GM19438 (cell line): ENCODE measurements at regions not wholly inside any gene's neighbourhood (a gene's known extent, or its start where the extent isn't known, plus 50 kb on each side); places are given as distances from the start of the nearest gene placed in this dataset.

Experiments used
- ATAC-seq: cut with Tn5 transposase; IDR thresholded peaks from one replicate; pipeline ENCODE4 v1.9.1; 2021; ENCODE audit warnings: low read depth; ENCODE audit not compliant: unreplicated experiment

GRCh38 chr9:115594557-115594956 lies 476.6 kb upstream of the TNC start:
- no peak for ATAC-seq

- ATAC-seq: no peak
Measured at GRCh38 chr9:115596021-115596745, 478.2 kb upstream of the TNC start.

DNA sequence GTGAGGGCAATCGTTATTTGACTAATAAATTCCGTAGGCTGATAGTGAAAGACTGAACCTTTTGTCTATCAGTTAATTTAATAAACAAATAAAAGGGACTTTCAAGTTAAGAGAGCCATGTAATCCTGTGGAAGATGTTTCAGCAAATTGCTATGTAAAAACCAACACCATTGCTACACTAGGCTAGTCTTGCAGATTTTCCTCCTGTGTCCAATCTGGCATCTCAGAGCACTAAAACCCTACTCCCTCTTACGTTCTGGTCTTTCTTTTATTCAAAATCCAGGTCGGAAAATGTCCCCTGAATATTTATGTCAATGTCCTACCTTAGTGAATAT lies 478.8 kb upstream of the TNC start:
- ATAC-seq: no peak

DNA sequence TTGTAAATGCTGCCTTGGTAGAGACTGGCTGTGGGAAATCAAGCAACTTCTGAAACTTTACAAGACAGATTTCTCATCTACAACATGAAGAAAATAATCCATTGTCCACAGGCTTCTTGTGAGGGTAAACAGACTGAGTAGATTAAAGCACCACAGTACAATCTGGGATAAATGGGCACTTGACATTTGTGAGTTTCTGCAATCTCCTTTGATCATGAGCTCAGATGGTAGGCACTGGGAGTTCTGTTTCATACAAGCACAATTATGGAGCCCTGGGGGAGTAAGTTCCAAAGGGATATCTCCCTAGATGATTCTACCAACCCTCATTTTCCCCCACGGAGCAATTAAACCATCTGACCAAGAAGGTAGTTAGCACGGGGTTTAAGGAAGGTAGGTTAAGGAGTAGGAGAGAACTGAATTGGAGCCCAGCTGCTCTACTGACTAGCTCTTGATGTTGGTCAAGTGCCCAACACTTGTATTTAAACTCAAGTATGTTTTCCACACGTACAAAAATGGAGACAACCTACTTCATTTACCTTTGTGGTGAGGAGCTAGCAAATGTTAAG lies 479.5 kb upstream of the TNC start:
- ATAC-seq: no peak

GRCh38 chr9:115598751-115599150 lies 480.8 kb upstream of the TNC start:
- ATAC-seq: no peak

DNA sequence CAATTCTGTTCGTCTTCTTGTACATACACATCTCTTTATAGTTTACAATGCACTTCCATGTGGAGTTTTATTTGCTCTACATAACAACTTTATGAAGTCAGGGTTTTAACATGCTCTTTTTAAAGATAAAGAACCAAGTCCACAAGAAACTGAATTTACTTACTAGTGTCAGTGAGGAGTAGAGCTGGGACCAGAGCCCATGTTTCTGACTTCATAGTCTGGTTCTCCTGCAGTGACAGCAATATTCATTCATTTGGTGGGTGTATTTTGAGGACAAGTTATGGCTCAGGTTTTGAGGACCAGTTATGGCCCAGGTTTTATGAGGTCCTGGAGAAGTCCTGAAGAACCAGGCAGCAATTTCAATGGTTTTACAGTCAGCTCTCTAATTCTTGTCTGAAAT lies 481.9 kb upstream of the TNC start:
- ATAC-seq: no peak

DNA sequence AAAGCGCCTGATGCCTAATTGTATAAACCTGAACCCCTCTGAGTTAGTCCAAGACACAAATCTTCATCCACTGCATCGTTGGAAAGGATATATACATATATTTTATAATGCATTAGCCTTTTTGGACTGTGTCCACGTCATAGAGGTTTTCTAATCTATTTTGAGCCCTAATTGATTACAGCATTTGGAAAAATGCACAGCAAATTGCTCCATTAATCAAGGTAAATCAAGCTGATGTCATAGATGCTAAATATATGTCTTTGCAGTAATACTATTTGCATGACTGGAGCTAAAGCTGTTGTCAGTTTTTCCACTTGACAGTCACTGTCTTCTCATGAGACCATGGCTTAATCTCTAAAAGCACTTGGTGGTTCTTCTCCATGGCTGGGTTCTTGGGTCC lies 483.5 kb upstream of the TNC start:
- no peak for ATAC-seq

- ATAC-seq: no peak
Measured at GRCh38 chr9:115604831-115605483, 487.0 kb upstream of the TNC start.

DNA sequence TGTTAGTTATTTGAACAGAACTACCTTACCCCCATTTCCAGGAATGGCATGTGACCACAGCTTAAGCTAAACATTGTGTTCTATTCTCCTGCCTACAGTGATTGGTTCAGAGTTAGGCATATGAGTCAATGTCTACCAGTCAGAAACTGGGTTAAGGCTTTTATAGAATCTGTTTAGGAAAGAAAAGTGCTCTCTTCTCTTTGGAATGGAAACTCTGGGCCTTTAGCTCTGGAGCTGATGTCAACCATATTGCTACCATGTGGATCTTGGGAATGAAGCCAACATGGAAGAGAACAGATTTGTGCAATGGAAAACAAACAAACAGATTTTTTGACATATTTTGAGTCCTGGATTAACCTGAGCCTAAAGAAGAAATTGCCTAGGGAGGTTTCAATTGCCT lies 488.9 kb upstream of the TNC start:
- no peak for ATAC-seq

- no peak for ATAC-seq
Measured at GRCh38 chr9:115614326-115614999, 496.5 kb upstream of the TNC start.

- no peak for ATAC-seq
Measured at GRCh38 chr9:115615000-115615401, 497.0 kb upstream of the TNC start.

DNA sequence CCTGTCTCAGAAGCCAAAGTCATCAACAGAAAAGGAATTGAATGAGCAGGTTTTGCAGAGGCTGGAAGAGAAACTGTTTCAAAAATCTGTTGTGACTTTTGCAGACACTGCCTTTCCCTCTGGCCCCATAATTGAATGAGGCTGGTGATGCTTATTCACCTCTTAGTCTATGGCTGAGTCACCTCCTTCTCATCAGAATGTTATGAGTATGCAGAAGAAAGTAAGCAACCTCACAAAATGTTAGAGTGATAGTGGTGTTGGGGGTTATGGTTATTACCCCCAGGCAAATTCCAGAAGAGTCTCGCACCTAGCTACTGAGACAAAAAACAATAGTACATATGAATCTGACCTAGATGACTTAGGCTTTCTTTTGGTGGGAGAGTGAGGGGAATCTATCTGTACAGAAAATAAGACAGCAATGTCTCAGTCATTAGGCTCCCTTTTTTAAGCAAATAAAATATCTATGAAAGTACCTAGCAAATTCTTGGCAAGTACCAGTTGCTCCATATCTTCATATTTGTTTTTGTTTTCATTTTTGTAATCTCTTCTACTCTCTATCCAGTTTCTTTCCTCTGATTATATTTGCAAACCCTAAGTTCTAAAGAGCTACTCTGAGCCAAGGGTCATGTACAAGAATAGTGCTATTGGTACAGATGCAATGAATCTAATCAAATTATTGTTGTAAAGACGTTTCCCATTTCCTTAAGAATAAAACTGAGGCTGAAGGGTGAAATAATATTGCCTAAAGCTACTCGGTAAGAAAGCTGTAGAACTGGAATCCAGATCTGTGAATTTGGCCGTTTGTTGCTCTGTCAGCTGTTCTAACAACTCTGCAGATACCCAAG lies 498.1 kb upstream of the TNC start:
- no peak for ATAC-seq

DNA sequence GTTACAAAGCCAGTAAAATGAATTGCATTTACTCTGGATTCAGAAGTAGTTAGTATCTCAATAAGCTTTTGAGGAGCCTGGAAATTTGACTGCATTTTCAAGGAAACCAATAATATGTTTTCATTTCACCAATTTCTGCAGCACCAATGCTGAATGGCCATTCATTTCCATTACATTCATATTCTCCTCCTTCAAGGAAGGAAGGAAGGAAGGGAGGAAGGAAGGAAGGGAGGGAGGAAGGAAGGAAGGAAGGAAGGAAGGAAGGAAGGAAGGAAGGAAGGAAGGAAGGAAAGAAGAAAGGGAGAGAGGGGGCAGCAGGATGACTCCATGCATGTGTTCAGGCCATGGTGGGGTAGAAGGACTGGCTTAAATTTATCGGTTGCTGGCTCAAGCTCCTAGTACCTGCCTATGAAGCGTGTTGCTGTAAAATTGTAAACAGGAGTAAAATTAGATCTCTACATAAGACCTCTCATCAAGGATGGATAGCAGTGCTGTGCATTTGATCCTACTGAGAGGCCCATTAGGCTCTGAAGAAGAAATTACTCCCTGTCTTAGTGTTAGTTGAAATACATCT lies 498.8 kb upstream of the TNC start:
- no peak for ATAC-seq

DNA sequence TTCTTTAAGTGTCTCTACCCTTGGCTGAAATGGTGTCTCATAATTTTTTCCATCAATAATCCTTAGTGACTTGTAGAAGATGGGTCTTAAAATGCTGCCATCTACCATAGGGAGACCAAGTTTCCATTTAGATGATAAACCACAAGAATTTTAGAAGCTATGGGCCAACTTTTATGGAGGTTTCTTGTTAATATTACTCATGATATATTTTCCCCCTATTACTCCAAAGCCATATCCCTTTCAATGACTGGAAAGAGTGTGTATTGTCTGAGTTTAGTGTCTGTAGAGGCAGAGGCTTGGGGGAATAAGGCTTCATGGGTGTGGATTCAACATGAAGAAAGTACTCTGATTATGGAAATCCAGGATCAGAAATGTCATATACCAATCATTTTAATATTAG lies 507.3 kb upstream of the TNC start:
- no peak for ATAC-seq

DNA sequence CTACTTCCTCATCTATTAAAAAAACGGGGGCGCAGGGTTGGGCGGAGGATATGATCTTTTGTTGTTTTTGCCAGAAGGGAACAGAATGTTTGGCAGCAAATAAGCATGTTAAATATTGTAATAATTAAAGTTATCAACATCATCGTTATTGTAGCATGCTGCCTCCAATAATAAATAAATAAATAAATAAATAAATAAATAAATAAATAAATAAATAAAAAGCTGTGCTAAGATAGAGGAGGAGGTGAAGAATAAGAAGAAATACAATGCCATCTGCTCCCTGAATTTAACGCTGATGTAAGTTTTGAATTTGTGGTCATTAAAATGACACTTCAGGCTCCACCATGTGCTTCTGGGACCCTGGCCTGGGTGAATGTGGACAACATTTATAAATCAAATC lies 508.0 kb upstream of the TNC start:
- ATAC-seq: no peak

DNA sequence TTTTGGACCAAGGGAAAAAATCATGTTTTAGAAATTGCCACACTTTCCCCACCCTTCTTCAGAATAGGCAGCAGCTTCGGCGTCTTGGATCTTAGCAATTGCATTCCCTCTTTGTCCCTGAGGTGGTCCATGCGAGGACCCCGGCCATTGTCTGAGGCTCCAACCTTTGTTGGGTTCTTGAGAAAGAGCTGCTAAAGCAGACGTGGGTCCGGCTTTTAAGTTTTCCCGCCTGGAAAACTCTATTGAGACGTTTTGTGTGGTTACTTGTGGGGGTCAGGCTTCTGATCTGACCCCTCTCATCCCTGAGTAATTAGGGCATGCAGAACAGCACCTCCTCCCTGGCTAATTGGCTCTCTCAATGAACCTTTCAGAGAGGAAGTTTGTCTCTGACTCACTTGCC lies 509.6 kb upstream of the TNC start:
- no peak for ATAC-seq

DNA sequence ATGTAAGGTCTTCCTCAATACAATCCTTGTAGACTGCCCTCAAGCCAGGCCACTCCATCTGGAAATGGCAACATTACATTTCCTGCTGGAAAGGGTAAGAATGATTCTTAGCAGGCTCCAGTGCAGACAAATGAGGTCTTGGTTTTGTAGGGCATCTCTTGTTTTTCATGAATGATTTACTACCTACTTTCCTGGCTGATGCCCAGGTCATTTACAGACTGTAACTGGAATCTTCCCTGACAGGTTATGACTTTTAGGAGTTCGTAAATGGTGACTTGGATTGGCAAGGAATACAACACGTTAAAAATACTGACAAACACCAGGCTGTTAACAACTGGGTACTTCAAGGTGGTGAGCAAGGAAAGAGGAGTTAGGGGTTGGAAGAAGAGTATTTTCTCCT lies 510.5 kb upstream of the TNC start:
- ATAC-seq: no peak

DNA sequence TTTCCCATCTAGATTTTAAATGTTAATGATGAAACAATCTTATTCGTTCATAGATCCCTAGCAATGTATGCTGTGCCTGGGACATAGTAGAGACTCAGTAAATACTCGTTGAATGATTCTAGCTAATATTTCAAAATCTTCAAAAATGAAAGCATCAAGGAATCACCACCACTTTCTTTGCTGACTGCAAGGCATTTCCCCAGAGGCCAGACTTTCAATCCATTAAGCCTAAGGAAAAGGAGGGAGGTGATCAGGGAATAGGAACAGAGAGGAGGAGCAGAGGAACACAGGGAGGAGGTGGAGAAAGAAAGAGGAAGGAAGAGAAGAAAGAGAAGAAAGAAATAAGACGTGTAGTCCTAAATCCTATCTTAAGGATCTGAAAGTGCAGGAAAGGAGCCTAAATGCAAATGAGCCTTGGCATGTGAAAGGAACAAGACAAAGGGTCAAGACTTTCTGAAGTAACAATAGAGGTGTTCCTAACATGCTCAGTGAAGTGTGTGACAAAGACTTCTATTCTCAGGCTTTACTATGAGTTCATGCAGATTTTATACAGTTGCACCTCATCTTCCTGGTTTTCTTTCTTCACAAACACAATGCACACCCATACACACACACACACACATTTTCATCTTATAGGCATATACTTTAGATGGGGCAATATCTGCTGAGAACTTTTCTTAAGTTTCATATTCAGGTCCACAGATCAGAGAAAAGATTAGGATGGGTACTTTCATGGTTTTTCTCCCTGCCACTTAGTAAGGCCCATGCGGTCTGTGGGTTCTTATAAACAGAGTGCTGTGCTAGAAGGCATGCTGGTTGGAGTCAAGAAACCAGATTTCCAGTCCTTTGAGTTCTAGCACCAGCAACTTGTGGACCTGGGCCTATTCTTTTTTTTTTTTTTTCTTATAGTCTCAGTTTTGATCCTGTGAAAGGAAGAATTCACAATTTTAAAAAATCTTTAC lies 512.2 kb upstream of the TNC start:
- ATAC-seq: no peak

DNA sequence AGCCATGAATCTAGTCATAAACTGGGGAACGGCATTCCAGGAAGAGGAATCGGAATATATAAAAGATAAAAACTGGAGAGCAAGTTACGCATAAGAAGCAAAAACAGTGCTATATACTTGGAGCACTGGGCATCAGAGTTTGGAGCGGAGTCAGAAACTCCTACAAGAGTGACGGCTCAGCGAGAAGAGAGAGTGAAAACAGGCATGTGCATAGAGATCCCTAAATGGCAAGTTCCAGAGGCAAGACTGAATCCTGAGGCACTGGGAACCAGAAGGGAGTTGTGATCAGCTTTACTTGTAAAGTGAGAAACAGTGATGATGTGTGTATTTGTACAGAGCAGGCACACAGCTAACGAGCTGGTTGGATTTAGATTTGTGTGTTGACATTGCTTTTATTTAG lies 514.4 kb upstream of the TNC start:
- no peak for ATAC-seq
